Panc1 (cell line): ENCODE measurements at regions not wholly inside any gene's neighbourhood (a gene's known extent, or its start where the extent isn't known, plus 50 kb on each side); places are given as distances from the start of the nearest gene placed in this dataset.

Source experiments
- CTCF ChIP-seq: fragments of 450-650 bp; IDR thresholded peaks from 2 replicates; pipeline ENCODE4 v1.5.1; 2017; ENCODE audit warnings: mild to moderate bottlenecking
- POLR2AphosphoS5 ChIP-seq: IDR thresholded peaks from 2 replicates; pipeline ENCODE4 v1.6.1; 2012; ENCODE audit warnings: mild to moderate bottlenecking, low read depth, low read length, moderate library complexity
- REST ChIP-seq, 2 experiments: IDR thresholded peaks; 2 replicates each; pipeline ENCODE4 v1.6.1; 2011 to 2012; ENCODE audit warnings: low read depth in 2 of 2, control low read depth in 1 of 2, low read length in 1 of 2, mild to moderate bottlenecking in 1 of 2, moderate library complexity in 1 of 2; ENCODE audit not compliant: insufficient read depth in 1 of 2
- SIN3A ChIP-seq: IDR thresholded peaks from 2 replicates; pipeline ENCODE4 v1.6.1; 2012; ENCODE audit warnings: low read depth, mild to moderate bottlenecking, low read length, moderate library complexity, borderline replicate concordance; ENCODE audit not compliant: insufficient read depth
- TCF7L2 ChIP-seq: IDR thresholded peaks from 2 replicates; pipeline ENCODE4 v1.6.1; 2011; ENCODE audit warnings: mild to moderate bottlenecking, low read depth, low read length, inconsistent platforms

- no peak for TF ChIP-seq CTCF
- no peak for TF ChIP-seq TCF7L2
- TF ChIP-seq SIN3A = no peak
- no peak for TF ChIP-seq POLR2AphosphoS5
- TF ChIP-seq REST (IDR thresholded peaks at IDR 0.05; ENCODE audit: insufficient read depth in 1 of 2, low read depth in 2 of 2, low read length in 1 of 2) = no peak
Observed at GRCh38 chr10:8829592-8829991, 775.1 kb downstream of the GATA3 start.
